Panc1 (cell line): ENCODE measurements at regions not wholly inside any gene's neighbourhood (a gene's known extent, or its start where the extent isn't known, plus 50 kb on each side); places are given as distances from the start of the nearest gene placed in this dataset.

Experiments used
- ATAC-seq: fragments of 200-7000 bp; cut with Tn5 transposase; 2 replicates; pipeline ENCODE4 v1.9.1; 2020; ENCODE audit warnings: mild to moderate bottlenecking, moderate library complexity
- BruUV-seq: library from RNA; stranded (reverse); fragments of 400-500 nt; replicated peaks from 2 replicates; lab custom pipeline; 2021; lab: Mats Ljungman, UMichigan
- CTCF ChIA-PET: fragments of 300-600 bp; sonication (Branson Sonifier 250); formaldehyde crosslinking; loops from one replicate; lab custom pipeline; 2022; ENCODE audit warnings: antibody characterized with exemption; lab: Charles Lee
- POLR2A ChIA-PET: fragments of 300-600 bp; sonication (Branson Sonifier 250); formaldehyde crosslinking; loops from one replicate; lab custom pipeline; 2022; ENCODE audit warnings: antibody characterized with exemption; lab: Charles Lee
- DNase-seq: peaks from one replicate; pipeline ENCODE4 v3.0.0-alpha.2; 2010; ENCODE audit warnings: low read depth, low spot score
- H3K27ac ChIP-seq: 2 replicates; pipeline ENCODE4 v1.5.1; 2011; ENCODE audit warnings: mild to moderate bottlenecking, low read length, inconsistent platforms
- H3K27me3 ChIP-seq: fragments of 200-500 bp; sonication (Bioruptor generic); 2 replicates; pipeline ENCODE4 v1.6.0; 2014; ENCODE audit warnings: low read length, inconsistent platforms; ENCODE audit not compliant: control insufficient read depth, insufficient read depth
- H3K36me3 ChIP-seq: fragments of 200-500 bp; sonication (Bioruptor generic); 2 replicates; pipeline ENCODE4 v1.5.1; 2014; ENCODE audit warnings: inconsistent platforms, mild to moderate bottlenecking, low read length, moderate library complexity; ENCODE audit not compliant: control insufficient read depth, insufficient read depth
- H3K4me1 ChIP-seq: 2 replicates; pipeline ENCODE4 v1.5.1; 2011; ENCODE audit warnings: inconsistent platforms, mild to moderate bottlenecking, low read length, moderate library complexity; ENCODE audit not compliant: control insufficient read depth, insufficient read depth
- H3K4me3 ChIP-seq, 2 experiments: 2 replicates each; pipeline ENCODE4 v1.5.1; 2011 to 2012; ENCODE audit warnings: low read depth in 2 of 2, low read length in 2 of 2, mild to moderate bottlenecking in 2 of 2, inconsistent platforms in 1 of 2, moderate library complexity in 1 of 2
- H3K9me3 ChIP-seq: fragments of 200-500 bp; sonication (Bioruptor generic); 2 replicates; pipeline ENCODE4 v1.5.1; 2014; ENCODE audit warnings: low read depth, mild to moderate bottlenecking, inconsistent platforms, low read length, moderate library complexity; ENCODE audit not compliant: control insufficient read depth, insufficient read depth
- POLR2AphosphoS5 ChIP-seq: IDR thresholded peaks from 2 replicates; pipeline ENCODE4 v1.6.1; 2012; ENCODE audit warnings: mild to moderate bottlenecking, low read depth, low read length, moderate library complexity
- SIN3A ChIP-seq: IDR thresholded peaks from 2 replicates; pipeline ENCODE4 v1.6.1; 2012; ENCODE audit warnings: low read depth, mild to moderate bottlenecking, low read length, moderate library complexity, borderline replicate concordance; ENCODE audit not compliant: insufficient read depth
- TCF7L2 ChIP-seq: IDR thresholded peaks from 2 replicates; pipeline ENCODE4 v1.6.1; 2011; ENCODE audit warnings: mild to moderate bottlenecking, low read depth, low read length, inconsistent platforms
- in situ Hi-C: cut with HindIII; loops from 2 replicates; pipeline ENCODE4 v1.10.0; 2016; ENCODE audit warnings: low sequenced_read_pairs, low pct_unique_long_range_greater_than_20kb
- intact Hi-C: fragments of 100-400 bp; cut with micrococcal nuclease; formaldehyde crosslinking; loops from one replicate; pipeline ENCODE4 v1.10.0; 2022; ENCODE audit not compliant: unreplicated experiment
- TF ChIP-seq, protein P1 (sequence below), 2 experiments: IDR thresholded peaks; 2 replicates each; pipeline ENCODE4 v1.6.1; 2011 to 2012; ENCODE audit warnings: low read depth in 2 of 2, control low read depth in 1 of 2, low read length in 1 of 2, mild to moderate bottlenecking in 1 of 2, moderate library complexity in 1 of 2; ENCODE audit not compliant: insufficient read depth in 1 of 2
- TF ChIP-seq, protein P2 (sequence below): fragments of 450-650 bp; IDR thresholded peaks from 2 replicates; pipeline ENCODE4 v1.5.1; 2017; ENCODE audit warnings: mild to moderate bottlenecking

DNA sequence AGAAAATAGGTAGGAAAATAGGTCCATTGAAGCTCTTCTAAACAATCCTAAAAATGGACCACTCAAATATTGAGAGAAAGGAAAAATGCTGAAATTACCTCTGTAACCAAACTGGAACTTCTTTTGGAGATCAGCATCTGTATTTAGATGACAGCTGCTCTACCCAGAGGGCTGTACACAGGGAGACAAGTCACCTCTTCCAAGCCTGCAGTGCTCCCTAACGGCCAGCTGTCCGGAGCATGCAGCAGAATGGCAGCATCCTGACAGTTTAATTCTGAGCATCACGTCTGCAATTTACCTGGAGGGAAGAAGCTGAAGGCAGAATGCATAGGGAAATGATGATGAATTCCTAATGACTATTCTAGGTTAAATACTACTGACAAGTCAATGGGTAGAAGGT, 62.8 kb upstream of the DIAPH3 start:
- intact Hi-C loops: loop anchor here (10.0 kb wide), 1 partner anchor 208 kb away; no protein-coding TSS in a partner anchor
- no peaks in the 10 kb centered on the region; the same call in 1 of the 2 replicates for H3K27me3 ChIP-seq
- no peak for ATAC-seq

DNA sequence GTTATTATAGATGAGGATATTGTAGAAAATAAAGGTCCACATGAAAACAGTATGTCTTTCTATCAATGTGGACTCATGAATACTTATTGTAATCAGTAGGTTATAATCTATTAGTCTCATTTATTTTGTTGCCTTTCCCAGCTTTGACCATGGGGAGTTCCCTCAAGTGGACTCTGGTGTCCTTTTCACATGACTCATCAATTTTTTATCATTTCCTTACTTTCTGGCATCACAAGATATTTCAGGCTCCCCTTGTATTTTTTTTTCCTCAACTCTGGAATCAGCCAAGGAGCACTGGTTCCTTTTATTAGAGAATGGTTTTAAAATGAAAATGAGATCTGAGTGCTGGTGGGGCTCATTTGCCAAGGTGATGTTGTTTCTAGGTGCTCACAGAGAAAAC, 63.4 kb upstream of the DIAPH3 start:
- TF ChIP-seq POLR2AphosphoS5 (no peak), TCF7L2 (no peak), SIN3A (no peak)
- TF ChIP-seq, protein P1, sequence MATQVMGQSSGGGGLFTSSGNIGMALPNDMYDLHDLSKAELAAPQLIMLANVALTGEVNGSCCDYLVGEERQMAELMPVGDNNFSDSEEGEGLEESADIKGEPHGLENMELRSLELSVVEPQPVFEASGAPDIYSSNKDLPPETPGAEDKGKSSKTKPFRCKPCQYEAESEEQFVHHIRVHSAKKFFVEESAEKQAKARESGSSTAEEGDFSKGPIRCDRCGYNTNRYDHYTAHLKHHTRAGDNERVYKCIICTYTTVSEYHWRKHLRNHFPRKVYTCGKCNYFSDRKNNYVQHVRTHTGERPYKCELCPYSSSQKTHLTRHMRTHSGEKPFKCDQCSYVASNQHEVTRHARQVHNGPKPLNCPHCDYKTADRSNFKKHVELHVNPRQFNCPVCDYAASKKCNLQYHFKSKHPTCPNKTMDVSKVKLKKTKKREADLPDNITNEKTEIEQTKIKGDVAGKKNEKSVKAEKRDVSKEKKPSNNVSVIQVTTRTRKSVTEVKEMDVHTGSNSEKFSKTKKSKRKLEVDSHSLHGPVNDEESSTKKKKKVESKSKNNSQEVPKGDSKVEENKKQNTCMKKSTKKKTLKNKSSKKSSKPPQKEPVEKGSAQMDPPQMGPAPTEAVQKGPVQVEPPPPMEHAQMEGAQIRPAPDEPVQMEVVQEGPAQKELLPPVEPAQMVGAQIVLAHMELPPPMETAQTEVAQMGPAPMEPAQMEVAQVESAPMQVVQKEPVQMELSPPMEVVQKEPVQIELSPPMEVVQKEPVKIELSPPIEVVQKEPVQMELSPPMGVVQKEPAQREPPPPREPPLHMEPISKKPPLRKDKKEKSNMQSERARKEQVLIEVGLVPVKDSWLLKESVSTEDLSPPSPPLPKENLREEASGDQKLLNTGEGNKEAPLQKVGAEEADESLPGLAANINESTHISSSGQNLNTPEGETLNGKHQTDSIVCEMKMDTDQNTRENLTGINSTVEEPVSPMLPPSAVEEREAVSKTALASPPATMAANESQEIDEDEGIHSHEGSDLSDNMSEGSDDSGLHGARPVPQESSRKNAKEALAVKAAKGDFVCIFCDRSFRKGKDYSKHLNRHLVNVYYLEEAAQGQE (IDR thresholded peaks at IDR 0.05; ENCODE audit: insufficient read depth in 1 of 2, low read depth in 2 of 2, low read length in 1 of 2): no peak
- TF ChIP-seq, protein P2, sequence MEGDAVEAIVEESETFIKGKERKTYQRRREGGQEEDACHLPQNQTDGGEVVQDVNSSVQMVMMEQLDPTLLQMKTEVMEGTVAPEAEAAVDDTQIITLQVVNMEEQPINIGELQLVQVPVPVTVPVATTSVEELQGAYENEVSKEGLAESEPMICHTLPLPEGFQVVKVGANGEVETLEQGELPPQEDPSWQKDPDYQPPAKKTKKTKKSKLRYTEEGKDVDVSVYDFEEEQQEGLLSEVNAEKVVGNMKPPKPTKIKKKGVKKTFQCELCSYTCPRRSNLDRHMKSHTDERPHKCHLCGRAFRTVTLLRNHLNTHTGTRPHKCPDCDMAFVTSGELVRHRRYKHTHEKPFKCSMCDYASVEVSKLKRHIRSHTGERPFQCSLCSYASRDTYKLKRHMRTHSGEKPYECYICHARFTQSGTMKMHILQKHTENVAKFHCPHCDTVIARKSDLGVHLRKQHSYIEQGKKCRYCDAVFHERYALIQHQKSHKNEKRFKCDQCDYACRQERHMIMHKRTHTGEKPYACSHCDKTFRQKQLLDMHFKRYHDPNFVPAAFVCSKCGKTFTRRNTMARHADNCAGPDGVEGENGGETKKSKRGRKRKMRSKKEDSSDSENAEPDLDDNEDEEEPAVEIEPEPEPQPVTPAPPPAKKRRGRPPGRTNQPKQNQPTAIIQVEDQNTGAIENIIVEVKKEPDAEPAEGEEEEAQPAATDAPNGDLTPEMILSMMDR: no peak
- BruUV-seq: no TSS peak
- H3K4me3 ChIP-seq: no peak overlapping the region
- no peaks in the 10 kb centered on the region for H3K4me1 ChIP-seq
- ATAC-seq: no peak
- in situ Hi-C loops (no loop called here), intact Hi-C loops (loop anchor here (10.0 kb wide), 1 partner anchor 208 kb away; no protein-coding TSS in a partner anchor)
- H3K27ac ChIP-seq: no peak overlapping the region
- CTCF ChIA-PET: no interaction called here
- no peaks in the 10 kb centered on the region for H3K36me3 ChIP-seq
- no peaks in the 10 kb centered on the region; the same call in 1 of the 2 replicates for H3K27me3 ChIP-seq
- POLR2A ChIA-PET: no interaction called here
- DNase-seq: no peak
- H3K9me3 ChIP-seq: no peaks in the 10 kb centered on the region

More for the DNA sequence above, 62.8 kb upstream of the DIAPH3 start:
- no peaks in the 10 kb centered on the region for H3K4me1 ChIP-seq
- H3K27ac ChIP-seq: no peak overlapping the region
- in situ Hi-C loops: no loop called here
- H3K9me3 ChIP-seq: no peaks in the 10 kb centered on the region
- BruUV-seq: no TSS peak
- CTCF ChIA-PET: no interaction called here
- no peaks in the 10 kb centered on the region for H3K36me3 ChIP-seq
- POLR2A ChIA-PET: no interaction called here
- no peak overlapping the region for H3K4me3 ChIP-seq
- DNase-seq: no peak
- no peak for TF ChIP-seq SIN3A
- TF ChIP-seq, protein P2: peak; percentile 46
